ENCODE measurements at regions not wholly inside any gene's neighbourhood (a gene's known extent, or its start where the extent isn't known, plus 50 kb on each side); places are given as distances from the start of the nearest gene placed in this dataset.

DNA sequence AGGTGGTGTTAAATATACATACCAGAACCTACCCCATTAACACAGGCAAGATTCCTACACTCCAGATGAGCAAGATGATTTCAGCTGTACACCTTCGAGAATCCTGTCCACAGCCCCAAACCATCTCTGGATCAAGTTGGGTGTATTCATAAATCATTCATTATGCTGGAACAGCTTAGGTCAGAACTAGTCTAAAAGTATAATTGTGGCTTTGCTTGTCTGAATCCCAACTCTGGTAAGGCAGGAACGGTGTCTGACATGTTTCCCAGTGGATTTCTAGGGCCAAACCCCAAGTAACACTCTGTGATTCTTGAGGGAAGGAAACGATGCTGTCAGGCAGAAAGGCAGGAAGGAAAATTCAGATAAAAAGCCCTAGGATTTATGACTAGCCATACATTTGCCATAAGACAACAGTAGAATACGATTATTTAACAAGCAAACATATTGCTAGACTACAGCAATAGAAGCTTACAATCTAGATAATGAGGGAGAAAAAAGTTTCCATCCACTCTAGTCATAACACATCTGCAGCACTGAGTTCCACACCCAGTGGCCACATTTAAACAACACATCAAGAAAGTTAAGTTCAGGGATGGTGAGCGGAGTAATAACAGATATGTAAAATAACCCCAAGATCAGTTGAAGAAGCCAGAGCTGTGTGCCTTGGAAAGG, 444.8 kb downstream of the RND3 start:
- DNase-seq = no peak

DNA sequence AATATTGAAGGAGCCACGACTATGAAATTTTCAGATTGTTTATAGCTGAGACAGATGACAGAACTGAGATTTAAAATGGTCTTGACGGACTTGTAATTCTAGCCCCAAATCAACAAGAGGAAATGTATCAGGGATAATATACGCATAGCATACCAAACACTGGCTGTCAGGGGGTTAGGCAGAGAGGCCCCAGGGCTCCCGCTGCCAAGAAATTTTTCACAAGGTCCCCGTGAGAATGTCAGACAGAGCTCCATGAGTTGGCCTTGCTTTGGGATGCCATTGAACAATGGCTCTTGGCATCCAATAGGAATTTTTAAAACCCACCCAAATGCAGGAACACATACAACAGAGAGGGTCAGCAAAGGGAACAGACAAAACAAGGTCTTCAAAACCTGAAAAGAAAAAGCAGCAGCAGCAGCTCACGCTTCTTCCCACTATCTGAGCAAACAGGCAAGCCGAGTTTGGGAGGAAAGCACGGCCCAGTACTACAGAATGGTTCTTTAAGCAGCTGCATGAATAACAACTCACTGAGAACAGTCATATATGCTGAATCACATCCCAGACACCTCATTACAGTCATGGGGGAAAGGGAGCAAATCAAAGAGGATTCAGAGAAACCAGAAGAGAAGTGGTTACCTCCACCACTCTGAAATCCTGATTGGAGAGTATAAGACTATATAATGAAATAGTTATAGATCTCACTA, 445.6 kb downstream of the RND3 start:
- no peak for DNase-seq

DNA sequence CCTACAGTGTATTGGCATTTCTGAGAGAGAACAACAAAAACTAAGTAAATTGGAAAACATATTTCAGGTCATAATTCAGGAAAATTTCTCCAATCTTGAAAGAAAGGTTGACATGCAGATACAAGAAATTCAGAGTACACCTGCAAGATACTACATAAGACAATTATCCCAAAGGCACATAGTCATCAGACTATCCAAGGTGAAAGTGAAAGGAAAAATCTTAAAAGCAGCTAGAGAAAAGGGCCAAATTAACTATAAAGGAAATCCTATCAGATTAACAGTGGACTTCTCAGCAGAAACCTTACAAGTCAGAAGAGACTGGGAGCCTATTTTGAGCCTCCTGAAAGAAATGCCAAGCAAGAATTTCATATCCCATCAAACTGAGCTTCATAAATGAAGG, 449.0 kb upstream of the MMADHC start:
- DNase-seq = no peak

DNA sequence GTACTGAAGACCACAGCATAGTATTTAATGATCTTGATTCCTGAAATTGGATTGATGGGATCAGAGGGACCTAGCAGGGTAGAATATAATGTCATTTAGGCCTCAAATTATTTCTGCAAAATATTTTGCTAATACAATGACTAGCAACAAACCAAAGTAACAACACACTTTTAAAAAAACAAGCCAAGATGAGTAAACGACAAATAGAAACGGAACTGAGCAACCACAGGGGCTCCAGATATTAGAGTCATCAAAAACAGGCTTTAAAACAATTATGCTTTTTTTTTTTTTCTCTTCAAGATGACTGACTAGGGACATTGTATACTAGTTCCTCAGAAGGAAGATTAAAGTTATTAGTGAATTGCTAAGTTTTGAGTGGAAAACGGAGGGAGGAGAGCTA, 447.1 kb upstream of the MMADHC start:
- DNase-seq = no peak

DNA sequence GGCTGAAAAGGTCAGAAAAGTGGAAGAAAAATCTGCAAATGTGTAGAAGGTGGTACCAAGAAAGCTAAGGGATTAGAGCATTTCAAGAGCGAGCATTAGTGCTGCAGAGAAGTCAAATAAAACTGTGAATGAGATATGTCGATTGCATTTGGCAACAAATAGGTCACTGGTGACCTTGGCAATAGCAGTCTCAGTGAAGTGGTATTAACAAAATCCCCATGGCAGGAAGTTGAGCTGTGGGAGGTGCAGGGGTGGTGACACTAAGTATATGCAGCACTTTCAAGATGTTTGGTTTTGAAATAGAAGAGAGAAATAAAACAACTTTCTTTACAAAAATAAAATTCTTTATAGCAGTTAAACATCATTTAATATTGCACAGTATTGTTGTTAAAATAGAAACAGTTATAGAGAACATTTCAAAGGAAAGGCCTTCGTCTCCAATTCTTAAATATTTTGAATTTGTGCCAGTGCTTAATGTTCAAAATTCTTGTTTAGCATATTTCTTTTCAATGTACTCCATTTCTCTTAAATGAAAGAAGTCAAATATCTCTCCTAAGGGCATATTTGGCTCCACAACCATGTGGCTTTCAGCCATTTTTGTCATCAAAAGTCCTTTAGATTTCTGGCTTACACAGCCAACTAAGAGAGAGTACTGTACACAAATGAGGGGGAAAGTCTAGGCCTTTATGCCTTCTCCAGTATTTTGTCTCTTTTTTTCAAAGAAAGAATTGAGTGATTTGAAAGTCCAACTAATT, 443.0 kb upstream of the MMADHC start:
- peak; percentile 21 for DNase-seq

DNA sequence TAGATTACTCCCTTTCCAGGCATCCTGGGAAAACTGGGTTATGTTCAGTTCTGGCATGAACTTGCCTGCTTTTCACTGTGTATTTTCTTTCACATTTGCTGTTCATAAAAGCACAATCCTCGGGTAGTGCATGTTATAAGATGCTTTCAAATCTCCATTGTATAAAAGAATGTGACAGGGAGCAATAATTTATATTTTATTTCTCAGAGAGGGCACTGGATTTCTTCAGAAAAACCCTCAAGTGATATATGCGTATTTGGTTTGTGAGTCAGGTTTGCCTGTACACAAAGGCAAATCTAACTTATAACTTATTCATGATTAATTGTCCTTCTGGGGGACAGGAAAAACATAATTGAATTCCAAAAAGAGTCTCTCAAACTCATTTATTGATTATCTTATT, 440.7 kb upstream of the MMADHC start:
- no peak for DNase-seq

DNA sequence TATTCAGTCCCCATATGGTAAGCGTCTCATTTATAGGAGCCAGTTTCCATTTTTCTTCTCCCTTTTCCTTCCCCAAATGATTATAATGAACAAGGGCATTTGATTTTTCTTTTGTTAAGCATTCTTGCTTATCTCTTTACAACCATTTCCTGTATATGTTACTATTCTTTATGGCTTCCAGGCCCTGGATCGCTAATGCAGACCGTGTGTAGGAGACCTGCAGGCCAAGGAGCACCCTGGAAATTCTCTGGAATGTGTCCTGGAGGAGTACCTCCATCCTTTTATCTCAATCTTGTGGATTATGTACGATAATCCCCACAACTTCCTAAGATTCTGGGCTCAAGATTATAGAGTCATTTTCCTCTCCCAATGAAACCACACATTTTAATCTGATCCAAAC, 439.6 kb upstream of the MMADHC start:
- no peak for DNase-seq

DNA sequence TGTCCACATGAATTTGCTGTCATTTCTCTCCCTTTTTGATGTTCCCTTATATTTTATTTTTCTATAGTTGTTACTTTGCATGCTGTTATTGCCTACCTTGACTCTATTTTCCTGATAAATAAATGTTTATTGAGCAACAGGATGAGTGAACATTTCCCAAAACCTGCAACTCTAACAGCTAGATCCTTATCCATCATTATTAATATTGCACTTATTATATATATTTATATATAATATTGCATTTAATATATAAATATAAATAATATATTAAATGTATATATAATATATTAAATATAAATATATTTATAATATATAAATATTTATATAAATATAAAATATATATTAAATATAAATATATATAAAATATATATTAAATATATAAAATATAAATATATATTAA, 436.1 kb upstream of the MMADHC start:
- DNase-seq = no peak

DNA sequence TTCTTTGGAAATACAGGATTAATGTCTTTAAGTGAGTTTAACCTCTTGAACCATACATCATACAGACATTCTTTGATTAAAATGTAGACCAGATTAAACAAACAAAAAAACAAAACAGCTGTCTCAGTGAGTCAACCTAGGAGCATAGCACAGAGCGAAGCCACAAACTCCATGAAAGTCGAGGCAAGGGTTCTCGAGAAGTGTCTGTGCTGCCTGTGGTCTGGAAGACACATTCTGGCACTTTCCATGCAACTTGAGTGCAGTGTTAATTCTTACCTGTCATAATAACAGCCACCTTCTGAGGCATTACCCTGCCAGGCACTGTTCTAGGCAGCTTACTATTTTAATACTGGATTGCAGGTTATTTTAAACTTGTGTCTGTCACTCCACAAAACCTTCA, 435.5 kb upstream of the MMADHC start:
- DNase-seq = no peak

DNA sequence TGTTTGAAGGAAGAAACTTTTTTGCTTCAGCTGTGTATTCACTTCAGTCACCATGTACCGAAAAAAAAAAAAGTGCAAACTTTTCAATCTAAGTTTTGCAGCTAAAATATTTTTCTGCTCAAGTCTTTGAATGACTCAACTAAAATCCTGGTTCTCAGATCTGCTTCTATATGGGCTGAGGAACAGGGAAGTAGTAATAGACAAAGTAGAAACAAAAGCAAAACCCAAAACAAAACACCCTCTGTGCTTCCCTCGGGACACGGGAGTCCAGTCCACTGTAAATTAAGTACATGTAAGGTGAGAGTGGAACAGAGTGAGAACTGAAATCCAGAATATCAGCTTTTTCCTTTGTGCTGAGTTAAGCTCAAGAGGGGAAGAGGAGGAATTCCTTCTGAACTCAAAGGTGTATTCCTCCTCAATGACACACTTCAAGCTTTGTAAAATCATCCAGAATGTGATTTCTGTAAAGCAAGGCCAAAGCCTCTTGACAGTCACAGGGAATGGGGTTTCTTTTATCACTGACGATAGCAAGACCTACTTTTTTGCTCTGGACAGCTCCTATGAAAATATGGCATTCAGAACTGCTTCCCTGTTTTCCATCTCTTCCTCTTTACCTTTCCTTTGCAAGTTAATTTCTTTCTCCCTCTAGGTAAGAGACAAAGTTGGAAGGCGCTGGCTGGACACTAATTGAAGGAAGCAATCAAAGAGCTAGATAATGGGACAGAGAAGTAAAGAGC, 433.5 kb upstream of the MMADHC start:
- no peak for DNase-seq

DNA sequence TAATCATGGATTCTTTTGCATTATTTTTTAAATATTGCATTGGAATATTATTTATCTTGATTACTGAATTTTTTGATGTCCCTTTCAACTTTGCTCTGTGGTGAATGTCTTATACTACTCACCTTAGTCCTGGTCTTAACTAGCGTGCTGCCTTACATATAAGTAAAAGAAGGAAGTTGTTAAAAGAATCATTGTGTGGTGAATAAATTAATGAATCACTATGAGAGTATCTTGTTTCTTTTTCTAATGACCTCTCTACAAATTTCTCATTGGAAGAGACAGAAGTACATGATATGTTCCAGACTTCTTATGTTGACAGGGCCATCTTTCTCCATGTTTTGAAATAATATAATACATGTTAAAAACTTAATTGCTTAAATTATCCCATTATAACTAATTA, 432.6 kb upstream of the MMADHC start:
- DNase-seq = no peak

DNA sequence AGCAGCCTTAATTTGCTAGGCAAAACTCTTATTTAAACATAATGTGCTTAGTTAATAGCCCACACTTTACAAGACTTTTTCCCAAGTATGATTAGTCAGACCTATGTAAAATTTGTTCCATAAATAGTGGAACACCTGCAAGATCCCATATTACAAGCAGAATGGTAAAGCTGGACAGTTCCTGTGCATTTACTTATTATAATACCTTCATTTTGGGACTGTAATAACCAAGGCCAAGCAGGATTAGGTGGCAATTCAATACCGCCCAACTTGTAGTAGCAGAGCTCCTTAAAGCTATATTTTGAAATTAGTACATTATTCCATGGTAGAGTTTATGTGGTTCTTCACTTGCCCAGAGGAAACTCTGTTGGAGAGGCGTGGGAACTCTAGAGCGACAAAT, 431.5 kb upstream of the MMADHC start:
- DNase-seq = no peak

DNA sequence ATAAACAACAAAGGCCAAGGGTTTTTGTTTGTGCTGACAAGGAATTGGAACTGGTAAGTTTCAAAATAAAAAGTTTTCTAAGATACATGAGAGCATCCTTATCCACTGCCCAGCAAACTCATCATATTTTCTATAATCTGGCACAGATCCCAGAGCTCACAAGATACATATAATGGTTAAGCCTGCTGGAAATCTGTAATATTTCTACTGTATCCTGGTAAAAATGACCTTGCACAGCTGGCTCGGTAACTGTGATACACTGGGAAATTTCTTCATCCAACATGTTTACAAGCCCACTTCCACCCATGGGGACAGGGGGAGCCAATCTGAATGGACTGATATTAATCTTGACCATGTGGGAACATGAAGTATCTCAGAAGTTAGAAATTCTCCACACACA, 425.4 kb upstream of the MMADHC start:
- peak; percentile 38 for DNase-seq

DNA sequence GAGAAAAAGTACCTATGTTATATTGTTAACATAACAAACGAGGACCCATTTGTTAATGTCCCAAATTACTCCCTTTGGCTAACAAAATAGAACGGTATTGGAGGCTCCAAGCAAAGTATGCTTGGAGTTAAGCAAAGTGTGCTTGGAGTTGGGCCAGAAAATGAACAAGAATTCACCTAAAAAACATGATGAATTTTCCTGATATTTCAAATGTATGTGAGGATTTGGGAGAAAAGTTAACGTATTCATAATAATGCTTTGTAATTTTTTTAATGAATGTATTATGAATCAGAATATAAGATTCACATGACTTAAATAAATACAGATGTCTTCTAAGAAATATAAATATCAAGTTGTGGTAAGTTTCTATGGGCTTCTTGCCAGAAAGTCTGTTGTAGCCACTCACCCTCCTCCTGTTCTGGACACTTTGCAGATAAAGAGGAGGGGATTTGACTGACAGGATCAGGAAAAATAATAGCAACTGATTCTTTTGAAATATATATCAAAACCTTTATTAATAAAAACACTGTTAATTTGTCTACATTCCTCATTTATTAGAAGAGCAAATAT, 423.7 kb upstream of the MMADHC start:
- peak; percentile 37 for DNase-seq

DNA sequence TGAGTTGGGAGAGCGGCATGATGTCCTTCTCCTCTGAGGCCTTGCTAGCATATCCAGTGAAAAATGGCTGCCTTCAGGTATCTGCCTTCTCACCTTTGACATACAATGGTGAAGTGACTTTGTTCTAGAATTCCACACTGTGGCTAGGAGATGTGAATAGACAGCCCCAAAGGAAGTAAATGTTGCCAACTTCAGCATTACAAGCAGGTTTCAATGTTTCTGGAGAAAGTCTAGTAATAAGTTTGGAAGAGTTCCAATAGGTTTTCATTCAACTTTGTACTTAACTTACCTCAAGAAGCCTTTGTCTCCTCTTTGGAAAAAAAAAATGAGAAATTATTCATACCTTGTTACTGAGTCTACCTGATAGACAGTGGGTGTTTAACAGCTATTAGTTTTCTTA, 421.3 kb upstream of the MMADHC start:
- no peak for DNase-seq

DNA sequence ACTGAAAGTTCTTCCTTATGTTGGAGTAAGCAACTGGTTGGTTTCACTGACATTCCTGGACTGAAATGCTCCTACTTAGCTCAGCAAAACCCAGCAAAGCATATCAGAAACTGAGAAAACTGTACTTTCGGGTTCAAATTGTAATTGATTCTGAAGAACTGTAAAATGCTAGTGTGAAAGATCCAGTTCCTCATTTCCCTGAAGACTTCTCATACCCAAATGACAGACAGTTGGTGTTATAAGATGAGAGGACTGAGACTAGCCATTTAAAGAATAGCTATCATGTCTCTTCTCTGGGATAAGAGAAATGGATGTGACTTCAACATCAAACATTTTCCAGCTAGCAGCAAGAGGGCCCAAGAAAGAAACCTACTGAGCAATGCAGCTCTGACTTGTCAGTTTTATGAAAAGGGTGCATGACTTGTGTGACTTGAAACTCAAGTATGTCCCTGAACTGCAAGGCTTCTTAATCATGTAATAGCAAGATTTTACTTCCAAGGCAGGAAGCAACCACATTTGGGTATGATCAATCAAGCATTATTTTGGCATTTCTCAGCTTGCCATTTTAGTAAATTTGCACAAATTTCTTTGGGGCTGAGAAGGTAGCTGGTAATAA, 420.3 kb upstream of the MMADHC start:
- DNase-seq = no peak

DNA sequence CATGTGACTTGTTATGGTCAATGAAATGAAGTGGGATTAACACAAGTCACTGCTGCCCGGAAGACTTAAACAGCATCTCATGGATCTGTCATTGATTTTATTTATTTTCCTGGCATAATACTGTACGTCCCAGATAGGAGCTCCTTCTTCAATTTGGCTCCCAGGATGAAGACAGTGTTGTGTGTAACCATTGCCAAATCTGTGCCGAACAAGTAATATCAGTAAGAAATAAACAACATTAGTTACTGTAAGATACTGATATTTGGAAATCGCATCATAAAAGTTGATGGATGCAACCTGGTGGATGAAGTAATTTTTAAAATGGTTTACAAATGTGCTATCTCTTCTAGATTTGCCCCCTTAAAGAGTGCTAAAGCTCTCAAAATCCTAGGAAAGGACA, 419.0 kb upstream of the MMADHC start:
- DNase-seq = no peak

DNA sequence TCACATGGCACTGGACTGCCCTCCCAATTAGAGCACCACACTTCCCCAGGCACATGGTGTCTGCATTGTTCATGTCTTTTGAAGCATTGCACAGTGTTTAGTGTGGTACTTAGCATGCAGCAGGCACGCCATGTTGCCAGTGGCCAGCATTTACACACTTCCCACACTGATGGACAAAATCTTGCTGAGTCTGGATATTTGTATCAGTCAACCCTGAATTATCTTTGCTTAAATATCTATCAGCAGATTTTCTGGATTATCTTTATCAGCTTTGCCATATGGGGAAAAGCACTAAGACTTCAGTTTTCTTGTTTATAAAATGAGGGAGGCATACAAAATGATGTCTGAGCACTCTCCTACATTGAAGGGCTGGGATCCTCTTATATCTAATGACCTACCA, 416.0 kb upstream of the MMADHC start:
- no peak for DNase-seq

DNA sequence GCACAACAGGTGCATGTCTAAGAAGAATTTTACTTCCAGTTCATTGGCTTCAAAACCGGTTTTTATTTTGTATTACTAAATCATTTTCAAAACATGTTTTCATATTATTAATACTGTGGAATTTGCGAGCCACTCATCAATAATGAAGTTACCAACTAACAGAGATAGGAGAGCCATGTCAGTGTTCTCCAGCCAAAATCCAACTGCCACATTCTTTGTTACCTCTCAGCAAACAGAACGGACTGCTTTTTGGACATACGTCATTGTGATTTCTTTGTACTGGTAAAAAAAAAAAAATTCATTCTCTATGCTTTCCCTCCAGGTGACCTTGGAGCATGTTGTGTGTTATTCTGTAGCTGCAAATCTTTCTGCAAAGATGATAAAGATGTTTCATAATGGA, 414.2 kb upstream of the MMADHC start:
- DNase-seq = no peak

DNA sequence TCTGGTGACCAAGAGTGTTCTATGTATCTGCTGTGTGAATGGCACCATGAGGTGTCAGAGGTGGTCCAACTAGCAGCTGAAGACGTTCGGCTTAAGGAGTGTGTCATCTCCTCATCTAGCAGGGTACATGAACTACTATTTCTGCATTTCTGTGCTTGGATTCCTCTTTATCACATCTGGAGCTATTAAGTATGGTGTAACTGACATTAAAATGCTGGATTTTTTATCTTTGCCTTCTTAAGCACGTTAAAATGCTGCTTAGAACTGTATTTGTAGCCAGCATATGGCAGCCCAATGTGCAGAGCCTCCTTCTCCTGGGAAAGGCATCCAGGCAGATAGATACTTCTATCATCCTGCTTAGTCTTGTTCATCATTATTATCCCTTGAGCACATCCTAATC, 409.3 kb upstream of the MMADHC start:
- no peak for DNase-seq

DNA sequence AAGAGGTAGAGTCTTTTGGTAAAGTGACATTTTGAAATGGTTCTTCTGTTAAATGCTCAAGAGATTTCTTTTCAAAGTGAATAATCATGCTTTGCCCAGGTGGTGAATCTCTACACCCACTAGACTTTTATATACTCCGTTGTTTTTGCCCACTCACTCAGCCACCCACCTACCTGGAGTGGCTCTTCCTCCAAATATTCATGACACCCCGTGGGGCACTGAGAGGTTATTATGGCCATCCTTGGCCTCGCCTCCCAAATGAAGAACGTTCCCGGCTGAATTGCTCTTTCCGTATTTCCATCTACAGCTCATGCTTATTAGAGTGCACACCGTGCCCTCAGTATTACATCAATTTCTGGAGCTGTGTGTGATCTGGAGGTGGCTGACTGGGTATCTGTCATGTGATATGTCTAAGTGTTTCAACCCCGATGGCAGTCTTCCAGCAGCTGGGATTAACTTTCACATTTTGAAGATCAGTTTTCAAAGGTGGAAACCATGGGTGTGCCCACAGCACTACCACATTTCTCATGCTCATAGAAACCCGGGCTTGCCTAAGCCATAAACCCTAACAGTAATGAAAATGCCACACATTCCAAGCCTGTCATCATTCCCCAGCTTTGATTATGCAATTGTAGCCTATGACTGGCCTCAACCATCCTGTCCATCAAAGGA, 406.6 kb upstream of the MMADHC start:
- DNase-seq = no peak

DNA sequence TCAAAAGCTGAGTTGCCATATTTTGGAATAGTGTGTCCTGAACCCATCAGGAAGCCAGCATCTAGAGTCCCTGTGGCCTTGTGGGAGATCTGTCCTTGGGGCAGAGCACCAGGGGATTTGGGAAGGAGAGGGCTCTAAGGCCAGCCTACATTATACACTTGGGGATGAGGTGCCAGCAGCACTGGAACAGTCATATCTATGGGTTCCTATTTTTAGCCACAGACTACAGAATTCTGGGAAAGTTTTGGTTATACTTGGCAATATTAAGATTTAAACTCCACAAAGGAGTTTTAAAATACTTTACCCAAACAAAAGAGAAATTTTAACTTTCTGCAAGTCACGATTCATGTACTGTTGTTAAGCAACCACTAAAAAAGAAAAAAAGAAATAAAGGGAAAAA, 405.7 kb upstream of the MMADHC start:
- no peak for DNase-seq

Measured in NCI-H446 treated with DMSO at 0.1 percent for 48 hours (cell line).